ENCODE measurements at regions not wholly inside any gene's neighbourhood (a gene's known extent, or its start where the extent isn't known, plus 50 kb on each side); places are given as distances from the start of the nearest gene placed in this dataset.

GRCh38 chr14:71534506-71534905 is 397.7 kb upstream of the RGS6 start:
- TF ChIP-seq CTCF (IDR thresholded peaks at IDR 0.05; ENCODE audit: extremely low read depth in 1 of 2, insufficient read depth in 1 of 2, low read depth in 1 of 2, low read length in 2 of 2) (no peak), POLR2A (IDR thresholded peaks at IDR 0.05; ENCODE audit: low read depth, low read length) (no peak), EZH2 (IDR thresholded peaks at IDR 0.05; ENCODE audit: borderline replicate concordance, low read depth, low read length, severe bottlenecking) (no peak), POLR2AphosphoS5 (IDR thresholded peaks at IDR 0.05; ENCODE audit: insufficient read depth, low read depth, low read length) (no peak), GATA2 (IDR thresholded peaks at IDR 0.05; ENCODE audit: insufficient read depth, insufficient read length, low read depth, low read length) (no peak), MYC (IDR thresholded peaks at IDR 0.05; ENCODE audit: low read depth, low read length) (no peak)
- TF ChIP-seq, protein P1, sequence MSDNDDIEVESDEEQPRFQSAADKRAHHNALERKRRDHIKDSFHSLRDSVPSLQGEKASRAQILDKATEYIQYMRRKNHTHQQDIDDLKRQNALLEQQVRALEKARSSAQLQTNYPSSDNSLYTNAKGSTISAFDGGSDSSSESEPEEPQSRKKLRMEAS (IDR thresholded peaks at IDR 0.05; ENCODE audit: insufficient read depth, insufficient read length): no peak
